Fibroblast of pulmonary artery (primary cell): ENCODE measurements at regions not wholly inside any gene's neighbourhood (a gene's known extent, or its start where the extent isn't known, plus 50 kb on each side); places are given as distances from the start of the nearest gene placed in this dataset.

Experiments used
- DNase-seq: peaks from one replicate; pipeline ENCODE4 v3.0.0-alpha.2; 2010; ENCODE audit warnings: low read depth
- H3K4me3 ChIP-seq: replicated peaks from 2 replicates; pipeline ENCODE4 v1.5.1; 2011; ENCODE audit warnings: low read depth, mild to moderate bottlenecking, control low read depth, low read length, moderate library complexity
- CTCF ChIP-seq: IDR thresholded peaks from 2 replicates; pipeline ENCODE4 v1.5.1; 2011; ENCODE audit warnings: mild to moderate bottlenecking, control low read depth, low read length, inconsistent platforms; ENCODE audit errors: missing control alignments

GRCh38 chr4:126264839-126265238, 950.1 kb downstream of the FAT4 start:
- peak; percentile 46 for DNase-seq
- no peak for TF ChIP-seq CTCF
- no peak overlapping the region for H3K4me3 ChIP-seq

- no peak overlapping the region for H3K4me3 ChIP-seq
- no peak for TF ChIP-seq CTCF
- no peak for DNase-seq
Observed at GRCh38 chr4:126265888-126266287, 951.1 kb downstream of the FAT4 start.

- no peak for TF ChIP-seq CTCF
- peak; percentile 84 for DNase-seq
- H3K4me3 ChIP-seq = no peak overlapping the region
Observed at GRCh38 chr4:126267689-126268088, 952.9 kb downstream of the FAT4 start.

GRCh38 chr4:126268106-126268505, 953.4 kb downstream of the FAT4 start:
- TF ChIP-seq CTCF = no peak
- peak; percentile 86 for DNase-seq
- no peak overlapping the region for H3K4me3 ChIP-seq

- no peak overlapping the region for H3K4me3 ChIP-seq
- no peak for TF ChIP-seq CTCF
- peak; percentile 71 for DNase-seq
Observed at GRCh38 chr4:126269106-126269505, 954.4 kb downstream of the FAT4 start.

GRCh38 chr4:126271292-126271691, 956.5 kb downstream of the FAT4 start:
- DNase-seq = no peak
- TF ChIP-seq CTCF = no peak
- H3K4me3 ChIP-seq = no peak overlapping the region

- no peak for DNase-seq
- TF ChIP-seq CTCF = no peak
- no peak overlapping the region for H3K4me3 ChIP-seq
Observed at GRCh38 chr4:126273746-126274145, 959.0 kb downstream of the FAT4 start.
